ENCODE measurements at regions not wholly inside any gene's neighbourhood (a gene's known extent, or its start where the extent isn't known, plus 50 kb on each side); places are given as distances from the start of the nearest gene placed in this dataset.
"Not testable (repeated sequence)": the region's sequence is repeated elsewhere in the genome, so short reads cannot be mapped to it uniquely, and the experiment has no call there.

DNA sequence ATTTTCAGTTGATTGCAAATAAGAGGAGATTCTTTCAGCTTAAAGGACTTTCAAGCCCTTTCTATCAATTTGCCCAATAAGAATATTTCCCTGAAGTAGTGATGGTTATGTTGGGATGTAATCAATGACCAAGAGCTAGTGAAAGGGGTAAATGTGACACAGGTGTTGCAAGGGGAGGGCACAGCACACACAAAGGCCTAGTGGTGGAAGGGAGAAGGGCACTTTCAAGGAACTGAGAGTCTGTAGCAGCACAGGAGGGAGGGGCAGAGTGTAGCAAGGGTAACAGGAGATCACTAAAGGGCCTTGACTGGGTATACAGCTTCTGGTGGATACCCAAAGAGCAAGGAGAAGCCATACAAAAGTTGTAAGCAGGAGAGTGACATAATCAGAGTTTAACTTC is 217.8 kb upstream of the ARHGEF26 start:
- DNase-seq (ENCODE audit: low read depth) = no peak

DNA sequence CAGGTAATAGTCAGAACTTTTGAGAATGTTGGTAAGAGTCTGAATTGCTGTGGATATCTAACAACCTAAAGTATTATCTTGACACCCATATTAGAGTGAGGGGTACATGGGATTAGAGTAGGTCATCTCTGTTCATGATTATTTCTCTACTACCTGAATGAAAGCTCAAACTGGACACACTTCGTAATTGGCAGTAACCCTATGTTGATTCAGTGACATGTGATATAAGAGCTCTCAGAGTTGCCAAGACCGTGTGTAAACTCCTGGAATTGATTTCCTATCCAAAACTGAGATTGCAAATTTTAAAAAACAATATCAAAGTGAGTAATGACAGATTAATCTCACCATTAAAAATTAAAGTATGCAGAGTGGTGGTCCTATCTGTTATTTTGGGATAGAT is 214.8 kb upstream of the ARHGEF26 start:
- no peak for DNase-seq (ENCODE audit: low read depth)

DNA sequence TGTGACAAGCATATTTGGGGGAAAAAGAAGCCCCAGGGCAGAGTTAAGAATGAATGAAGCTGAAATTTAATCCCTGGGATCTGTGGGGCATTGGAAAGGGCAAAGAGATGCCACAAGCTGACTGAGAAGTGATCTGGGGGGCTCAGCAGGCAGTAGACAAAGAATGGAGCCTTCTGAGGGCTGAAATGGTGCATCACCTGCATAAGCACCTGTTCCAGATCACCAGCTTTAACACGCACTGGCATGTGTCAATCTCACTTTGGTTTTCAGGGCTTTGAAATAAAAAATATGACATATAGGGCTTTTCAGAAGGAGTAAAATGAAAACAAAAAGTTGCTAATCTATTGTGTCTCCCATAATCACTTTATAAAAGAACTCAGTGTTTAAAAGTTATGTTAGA is 210.8 kb upstream of the ARHGEF26 start:
- DNase-seq (ENCODE audit: low read depth) = no peak

DNA sequence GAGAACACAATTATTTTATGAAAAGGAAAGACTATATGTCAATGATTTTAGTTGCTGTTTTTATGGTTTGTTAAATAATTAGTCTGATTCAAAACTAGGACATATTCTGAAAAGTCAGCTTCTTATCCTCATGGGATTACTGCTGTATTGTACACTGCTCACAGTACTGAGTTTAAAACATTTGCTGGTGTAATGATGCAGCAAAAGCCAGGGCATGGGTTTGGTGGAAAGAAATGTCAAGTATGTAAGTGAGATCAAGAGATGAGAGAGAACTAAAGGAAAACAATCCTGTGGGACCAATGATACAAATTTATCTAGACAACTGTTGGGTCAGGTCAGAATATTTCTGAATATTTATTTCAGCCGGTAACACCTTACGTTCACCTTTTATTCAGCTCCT is 210.1 kb upstream of the ARHGEF26 start:
- peak; percentile 15 for DNase-seq (ENCODE audit: low read depth)

DNA sequence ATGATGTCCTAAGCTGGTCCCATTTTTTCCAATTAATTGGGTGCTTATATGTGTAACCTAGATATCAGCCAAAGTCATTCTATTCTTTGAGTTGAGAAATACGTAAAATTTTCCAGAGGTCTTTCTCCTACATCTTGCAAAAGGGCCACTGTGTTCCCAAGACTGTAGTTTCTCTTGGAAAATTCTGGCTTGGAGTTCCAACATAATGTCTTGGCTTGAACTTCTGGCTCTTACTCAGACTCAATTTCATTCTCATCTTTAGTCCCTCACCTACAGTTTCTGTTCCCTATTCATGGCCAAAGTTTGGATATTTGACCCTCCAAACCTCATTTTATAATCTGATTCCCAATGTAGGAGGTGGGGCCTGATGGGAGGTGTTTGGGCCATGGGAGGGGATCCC is 201.4 kb upstream of the ARHGEF26 start:
- DNase-seq (ENCODE audit: low read depth) = no peak

DNA sequence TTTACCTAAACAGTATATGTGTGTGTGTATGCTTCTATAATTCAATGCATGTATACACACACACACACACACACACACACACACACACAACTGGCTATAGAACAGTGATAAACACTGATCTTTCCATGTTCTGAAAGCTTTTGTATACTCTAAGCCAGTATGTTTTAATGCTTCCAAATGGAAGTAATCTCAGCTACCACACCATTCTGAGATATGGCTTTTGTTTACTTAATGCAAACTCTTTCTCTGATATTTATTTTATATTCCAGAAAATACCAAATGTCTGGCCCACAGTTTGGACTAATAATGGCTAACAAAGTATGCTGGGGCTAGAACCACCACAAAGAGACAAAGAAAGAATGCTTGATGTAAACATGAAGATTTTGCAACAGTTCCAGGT is 199.4 kb upstream of the ARHGEF26 start:
- DNase-seq (ENCODE audit: low read depth) = no peak

DNA sequence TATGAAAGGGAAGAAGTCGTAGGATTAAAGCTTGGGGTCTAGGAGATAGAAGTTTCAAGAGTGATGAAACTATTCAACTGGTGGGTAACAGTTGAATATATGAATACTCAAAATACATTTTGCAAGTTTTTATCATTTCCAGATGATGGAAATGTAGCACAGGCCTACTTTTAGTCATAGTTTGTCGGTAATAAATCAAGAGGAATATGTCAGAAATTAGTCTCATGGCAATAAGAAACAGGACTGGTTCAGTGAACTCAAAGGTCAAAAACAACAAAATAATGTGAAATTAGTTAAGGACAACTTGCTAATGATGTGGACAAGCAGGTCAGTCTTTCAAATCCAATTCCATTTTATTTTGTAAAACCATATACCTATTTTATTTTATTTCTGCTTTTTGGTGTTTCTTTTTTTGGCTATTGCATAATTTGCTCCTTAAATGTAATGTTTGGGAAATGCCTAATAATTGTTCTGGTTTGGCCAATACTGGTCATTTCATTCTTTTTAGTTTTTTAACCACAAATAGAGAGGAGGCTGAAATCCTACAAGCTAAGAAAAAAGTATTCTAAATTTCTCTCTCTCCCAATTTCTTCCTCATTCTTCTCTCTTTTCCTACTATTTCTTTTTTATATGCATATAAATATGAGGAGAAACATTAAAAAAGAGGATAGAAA is 195.2 kb upstream of the ARHGEF26 start:
- no peak for DNase-seq (ENCODE audit: low read depth)

DNA sequence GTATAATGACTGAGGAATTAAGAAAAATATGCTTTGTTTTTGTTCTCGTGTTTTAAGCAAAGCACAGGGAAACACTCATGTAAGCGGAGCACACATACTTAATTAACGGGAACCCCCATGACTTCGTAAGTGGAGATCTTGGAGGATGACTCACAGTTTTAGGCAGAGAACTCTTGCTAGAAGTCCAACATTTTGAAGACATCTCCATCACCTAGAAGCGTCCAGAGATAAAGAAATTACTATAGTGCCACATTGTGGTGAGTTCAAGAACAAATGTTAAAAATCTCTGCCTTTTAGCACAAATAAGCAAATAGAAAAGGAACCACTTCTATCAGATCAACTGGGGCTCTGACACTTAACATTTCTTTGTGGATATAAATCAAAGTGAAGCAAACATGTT is 194.1 kb upstream of the ARHGEF26 start:
- DNase-seq (ENCODE audit: low read depth) = peak; percentile 81

DNA sequence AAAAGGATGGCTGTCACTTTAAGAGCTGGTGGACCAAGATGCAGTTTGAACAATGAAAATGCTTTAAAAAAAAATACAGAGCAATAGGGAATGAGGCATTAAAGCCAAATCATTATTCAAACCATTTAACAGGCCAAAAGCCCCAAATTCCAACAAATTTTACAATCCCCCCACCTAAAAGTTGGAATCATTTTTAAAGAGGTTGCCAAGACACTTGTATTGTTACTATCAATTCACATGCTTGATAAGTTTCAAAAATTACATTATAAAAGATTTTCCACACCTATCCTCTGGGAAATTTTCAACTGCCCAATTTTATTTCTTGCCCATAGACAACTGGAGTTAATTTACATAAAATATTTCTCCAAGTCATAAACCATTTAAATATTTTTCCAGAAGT is 192.3 kb upstream of the ARHGEF26 start:
- DNase-seq (ENCODE audit: low read depth) = no peak

DNA sequence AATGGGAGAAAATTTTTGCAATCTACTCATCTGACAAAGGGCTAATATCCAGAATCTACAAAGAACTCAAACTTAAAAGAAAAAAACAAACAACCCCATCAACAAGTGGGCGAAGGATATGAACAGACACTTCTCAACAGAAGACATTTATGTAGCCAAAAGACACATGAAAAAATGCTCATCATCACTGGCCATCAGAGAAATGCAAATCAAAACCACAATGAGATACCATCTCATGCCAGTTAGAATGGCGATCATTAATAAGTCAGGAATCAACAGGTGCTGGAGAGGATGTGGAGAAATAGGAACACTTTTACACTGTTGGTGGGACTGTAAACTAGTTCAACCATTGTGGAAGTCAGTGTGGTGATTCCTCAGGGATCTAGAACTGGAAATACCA is 187.7 kb upstream of the ARHGEF26 start:
- DNase-seq (ENCODE audit: low read depth) = not testable (repeated sequence)

DNA sequence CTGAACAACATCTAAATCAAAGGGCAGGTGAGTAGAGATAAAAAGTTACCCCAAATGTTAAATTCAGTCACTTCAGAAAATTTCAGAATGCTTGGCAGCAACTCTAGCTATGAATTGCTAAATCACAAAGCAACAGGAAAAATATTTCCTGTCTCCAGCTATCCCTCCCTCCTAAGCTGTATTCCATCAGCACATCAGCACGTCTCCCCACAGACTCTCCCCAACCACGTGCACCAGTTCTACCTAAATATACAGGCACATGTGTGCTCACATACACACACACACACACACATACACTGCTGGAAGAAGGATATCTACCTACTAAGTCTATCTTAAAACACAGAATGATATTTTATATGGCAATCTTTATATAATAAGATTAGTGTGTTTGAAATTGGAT is 177.1 kb upstream of the ARHGEF26 start:
- no peak for DNase-seq (ENCODE audit: low read depth)

DNA sequence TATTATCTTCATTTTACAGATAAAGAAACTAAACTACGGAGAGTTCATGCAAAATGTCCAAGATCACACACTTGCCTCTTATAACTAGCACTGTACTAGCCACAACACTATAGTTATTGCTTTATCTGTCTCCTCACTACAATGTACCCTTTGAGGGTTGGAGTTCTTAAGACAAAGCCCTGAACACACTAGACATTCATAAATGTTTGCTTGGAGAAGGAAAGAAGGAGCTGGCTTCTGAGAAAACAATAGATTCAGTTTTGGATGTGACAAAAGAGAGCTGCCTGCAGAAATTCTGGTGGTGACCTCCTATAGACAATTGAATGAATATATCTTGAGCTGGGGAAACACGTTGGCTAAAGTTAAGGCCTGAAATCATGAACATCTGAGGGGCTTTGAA is 169.9 kb upstream of the ARHGEF26 start:
- DNase-seq (ENCODE audit: low read depth) = no peak

DNA sequence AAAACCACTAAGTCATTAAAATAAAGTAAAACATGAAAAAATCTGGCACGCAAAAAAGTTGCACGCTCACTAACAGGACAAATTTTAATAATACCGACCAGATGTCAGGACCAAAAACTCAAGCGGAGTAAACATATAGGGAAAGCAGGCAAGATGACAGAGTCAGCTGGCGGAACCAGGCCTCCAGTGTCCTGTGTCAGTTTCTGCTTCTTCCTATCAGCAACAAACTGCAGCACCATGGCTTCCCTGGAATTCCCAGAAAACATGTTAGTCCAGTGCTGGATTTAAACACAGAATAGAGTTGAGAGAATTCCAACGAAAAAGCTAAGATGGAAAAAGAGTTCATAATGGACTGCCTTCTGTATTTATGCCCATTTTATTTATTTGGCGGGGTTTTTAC is 169.1 kb upstream of the ARHGEF26 start:
- no peak for DNase-seq (ENCODE audit: low read depth)

DNA sequence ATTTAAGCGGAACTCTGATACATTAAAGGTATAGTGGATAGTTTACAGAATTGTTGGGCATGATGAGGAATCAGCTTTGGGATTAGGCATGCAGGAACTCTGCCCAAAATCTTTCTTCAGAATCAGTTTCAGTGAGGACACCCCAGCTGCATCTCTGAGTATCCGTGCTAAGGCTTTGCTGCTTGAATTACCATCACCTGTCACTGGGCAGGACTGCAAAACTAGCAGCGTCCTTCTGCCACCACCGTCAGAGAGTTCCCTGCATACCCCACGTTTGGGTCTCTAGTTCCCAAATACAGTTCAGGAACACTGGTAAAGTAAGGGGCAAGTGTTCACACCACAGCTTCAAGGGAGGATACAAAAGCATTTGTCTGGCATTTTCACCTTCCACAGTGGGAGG is 164.6 kb upstream of the ARHGEF26 start:
- no peak for DNase-seq (ENCODE audit: low read depth)

DNA sequence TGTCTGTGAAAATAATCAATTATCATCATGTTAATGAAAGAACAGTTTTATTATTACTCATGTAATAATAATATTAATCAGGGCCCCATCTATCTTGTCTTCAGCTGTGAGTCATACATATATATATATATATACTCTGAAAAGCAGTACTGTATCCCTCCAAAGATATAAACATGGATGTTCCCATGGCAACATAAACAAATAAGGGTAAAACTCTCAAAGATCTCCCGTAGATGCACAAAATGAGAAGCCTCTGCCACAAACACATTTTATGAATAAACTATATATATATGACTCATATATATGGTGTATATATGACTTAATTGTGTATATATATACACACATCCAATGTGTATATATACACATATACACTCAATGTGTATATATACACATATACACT is 163.8 kb upstream of the ARHGEF26 start:
- no peak for DNase-seq (ENCODE audit: low read depth)

DNA sequence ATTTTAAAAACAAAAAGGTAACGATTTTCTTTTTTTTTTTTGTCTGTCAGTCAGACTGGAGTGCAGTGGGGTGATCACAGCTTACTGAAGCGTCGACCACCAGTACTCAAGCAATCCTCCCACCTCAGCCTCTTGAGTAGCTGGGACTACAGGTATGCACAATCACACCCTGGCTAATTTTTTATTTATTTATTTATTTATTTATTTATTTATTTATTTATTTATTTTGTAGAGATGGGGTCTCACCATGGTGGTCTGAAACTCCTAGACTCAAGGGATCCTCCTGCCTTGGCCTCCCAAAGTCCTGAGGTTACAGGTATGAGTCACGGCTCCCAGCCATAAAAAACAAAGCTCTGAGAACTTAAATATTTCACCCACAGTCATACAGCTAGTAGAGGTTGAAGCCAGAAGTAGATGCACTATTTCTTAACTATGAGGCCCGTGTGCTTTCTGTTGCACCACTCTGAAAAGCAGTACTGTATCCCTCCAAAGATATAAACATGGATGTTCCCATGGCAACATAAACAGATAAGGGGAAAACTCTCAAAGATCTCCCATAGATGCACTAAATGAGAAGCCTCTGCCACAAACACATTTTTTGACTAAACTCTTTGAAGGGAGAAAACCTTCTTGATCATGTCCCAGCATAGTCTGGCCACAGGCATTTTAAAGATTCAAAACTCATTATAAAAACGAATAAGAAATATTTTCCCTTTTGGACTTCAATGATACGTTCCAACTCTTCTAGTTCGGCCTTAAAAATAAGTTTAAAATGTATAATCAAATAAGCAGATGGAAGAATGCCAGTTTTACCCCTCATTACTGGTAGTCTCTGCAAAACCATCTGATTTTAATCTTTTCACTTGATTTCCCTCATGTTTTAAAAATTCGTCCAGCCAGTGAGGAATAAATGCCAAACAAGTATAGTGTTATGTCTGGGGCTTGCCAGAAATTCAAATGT is 162.3 kb upstream of the ARHGEF26 start:
- peak; percentile 20 for DNase-seq (ENCODE audit: low read depth)

DNA sequence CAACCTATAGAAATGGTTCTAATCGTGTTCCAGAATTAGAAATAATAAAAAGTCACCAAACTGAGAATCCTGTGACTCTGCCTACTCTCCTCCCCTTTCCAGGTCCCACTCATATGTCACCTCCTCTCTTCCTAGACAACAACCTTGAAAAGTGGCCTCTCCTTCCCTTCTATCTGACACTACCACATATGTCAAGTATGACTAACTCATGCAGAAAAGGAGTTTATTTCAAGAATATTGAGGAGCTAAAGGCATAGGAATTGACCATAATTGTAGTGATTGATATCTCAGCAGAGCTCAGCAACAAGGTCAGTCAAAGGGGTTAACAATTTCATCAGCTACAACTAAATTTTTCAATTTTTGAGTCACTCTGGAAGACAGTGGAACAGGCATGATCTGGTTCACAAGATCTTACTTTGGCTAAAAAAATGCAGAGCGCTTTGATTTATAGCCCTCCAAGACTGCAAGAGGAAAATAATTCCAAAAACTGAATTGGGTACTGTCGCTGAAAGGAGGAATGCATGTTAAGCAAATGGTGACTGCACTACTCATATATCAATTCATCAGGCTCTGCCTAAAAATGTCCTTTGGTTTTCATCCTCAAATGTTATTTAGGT is 160.6 kb upstream of the ARHGEF26 start:
- DNase-seq (ENCODE audit: low read depth) = no peak

DNA sequence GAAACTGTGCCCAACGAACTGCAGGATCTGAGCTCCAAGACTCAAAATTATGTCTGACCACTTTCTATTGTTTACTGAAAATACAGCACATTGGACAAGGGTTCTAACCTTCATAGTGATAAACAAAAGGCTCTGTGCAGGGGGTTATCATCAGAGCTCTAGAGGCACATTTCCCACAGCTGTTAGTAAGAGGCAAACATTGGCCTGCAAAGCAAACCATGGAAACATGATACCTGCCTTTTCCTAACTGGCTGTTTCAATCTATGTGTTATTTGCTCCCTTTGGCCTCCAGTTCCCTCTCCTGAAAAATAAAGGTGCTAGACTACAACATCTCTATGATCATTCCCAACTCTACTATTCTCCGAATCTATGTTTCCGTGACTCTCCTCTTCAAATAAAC is 159.7 kb upstream of the ARHGEF26 start:
- DNase-seq (ENCODE audit: low read depth) = no peak

DNA sequence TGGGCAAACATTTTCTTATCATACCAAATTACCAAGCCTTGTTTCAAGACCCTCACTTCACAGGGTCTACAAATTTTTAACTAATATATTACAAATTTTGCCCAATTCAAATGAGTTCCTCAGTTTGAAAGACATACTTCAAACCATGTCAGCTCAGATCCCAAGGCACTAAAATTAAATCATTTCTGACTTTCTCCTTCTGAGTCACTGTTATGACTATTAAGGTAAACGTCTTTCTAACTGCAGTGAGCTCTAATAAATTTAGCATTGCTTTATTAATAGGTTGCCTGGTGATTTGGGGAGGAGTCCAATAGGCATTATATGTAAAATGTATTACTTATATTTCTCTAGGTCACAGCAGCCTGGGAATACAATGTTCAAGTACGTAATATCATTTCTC is 158.2 kb upstream of the ARHGEF26 start:
- DNase-seq (ENCODE audit: low read depth) = peak; percentile 28

DNA sequence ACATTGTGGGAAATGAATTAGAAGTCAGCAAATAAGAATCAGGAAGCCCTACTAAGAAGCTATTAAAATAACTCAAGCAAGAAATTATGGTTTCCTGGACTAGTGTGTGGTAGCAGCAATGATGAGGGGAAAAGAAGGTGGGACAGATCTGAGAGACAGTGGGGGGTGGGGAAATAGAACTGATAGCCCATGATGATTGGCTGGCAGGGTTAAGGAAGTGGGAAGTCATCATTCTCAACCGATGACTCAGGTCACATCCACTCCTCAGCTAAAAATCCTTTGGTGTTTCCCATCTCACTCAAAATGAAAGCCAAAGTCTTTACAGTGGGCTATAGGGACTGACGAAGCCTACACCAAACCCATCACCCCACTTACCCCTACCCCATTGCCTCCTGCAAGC is 153.9 kb upstream of the ARHGEF26 start:
- peak; percentile 68 for DNase-seq (ENCODE audit: low read depth)

DNA sequence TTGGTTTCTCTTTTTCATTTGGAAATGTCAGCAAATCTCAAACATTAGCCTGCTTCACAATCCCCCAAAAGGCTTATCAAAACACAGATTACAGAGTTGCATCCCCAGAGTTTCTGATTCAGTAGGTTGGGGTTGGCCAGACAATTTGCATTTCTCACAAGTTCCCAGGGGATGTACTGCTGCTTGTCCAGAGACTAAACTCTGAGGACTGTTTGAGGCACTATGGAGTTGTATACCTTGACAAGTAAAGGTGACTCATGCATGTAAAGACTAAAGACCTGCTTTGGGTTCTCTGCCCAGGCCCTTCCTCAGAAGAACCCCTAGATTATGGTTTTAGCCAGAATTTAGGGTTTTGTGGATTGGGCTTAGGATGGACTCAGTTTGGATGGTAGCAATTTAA is 151.1 kb upstream of the ARHGEF26 start:
- no peak for DNase-seq (ENCODE audit: low read depth)

DNA sequence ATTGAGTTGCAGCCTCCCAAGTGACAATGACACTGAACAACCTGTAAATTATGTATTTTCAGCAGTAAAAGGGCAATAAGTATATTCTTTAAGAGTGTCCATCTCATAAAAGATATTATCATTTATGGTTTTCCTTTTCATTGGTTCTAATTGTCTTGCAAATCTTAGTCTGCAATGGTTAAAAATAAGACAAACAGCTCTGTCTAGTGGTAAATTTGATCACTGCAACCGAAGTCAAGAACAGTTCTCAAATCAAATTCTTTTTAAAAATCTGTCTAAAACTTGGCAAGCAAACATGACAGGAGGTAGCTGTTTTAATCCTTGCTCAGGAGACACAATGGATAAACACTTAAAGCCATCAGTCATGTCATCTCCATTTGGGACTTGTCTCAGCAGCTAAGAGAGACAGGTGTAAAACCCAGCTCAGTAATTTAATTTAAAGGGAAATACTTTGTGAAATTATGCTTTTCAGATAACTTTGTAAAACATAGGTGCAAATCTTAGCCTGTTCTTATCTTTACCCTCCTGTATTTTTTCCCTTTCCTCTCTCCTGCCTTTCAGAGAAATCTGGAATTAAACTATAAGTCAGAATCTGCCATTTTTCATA is 150.3 kb upstream of the ARHGEF26 start:
- peak; percentile 52 for DNase-seq (ENCODE audit: low read depth)

All from renal cortical epithelial cell (primary cell).